IMR-90 (cell line): ENCODE measurements at regions not wholly inside any gene's neighbourhood (a gene's known extent, or its start where the extent isn't known, plus 50 kb on each side); places are given as distances from the start of the nearest gene placed in this dataset.

Source experiments
- BHLHE40 ChIP-seq: fragments of 150-350 bp; IDR thresholded peaks from 2 replicates; pipeline ENCODE4 v1.6.1; 2016; ENCODE audit warnings: mild to moderate bottlenecking, low read depth, low read length
- CEBPB ChIP-seq: IDR thresholded peaks from 2 replicates; pipeline ENCODE4 v1.6.1; 2012; ENCODE audit warnings: low read depth, low read length, improper control_type of control experiment
- FOS ChIP-seq: fragments of 150-350 bp; IDR thresholded peaks from 2 replicates; pipeline ENCODE4 v1.6.1; 2016; ENCODE audit warnings: low read depth, low read length
- MAFK ChIP-seq: IDR thresholded peaks from 2 replicates; pipeline ENCODE4 v1.6.1; 2012; ENCODE audit warnings: low read depth, low read length, improper control_type of control experiment
- MAZ ChIP-seq: IDR thresholded peaks from 2 replicates; pipeline ENCODE4 v1.6.1; 2012; ENCODE audit warnings: low read depth, mild to moderate bottlenecking, low read length, improper control_type of control experiment, moderate library complexity, borderline replicate concordance
- MXI1 ChIP-seq: IDR thresholded peaks from 2 replicates; pipeline ENCODE4 v1.6.1; 2012; ENCODE audit warnings: low read depth, mild to moderate bottlenecking, low read length, moderate library complexity, borderline replicate concordance
- POLR2A ChIP-seq: IDR thresholded peaks from 2 replicates; pipeline ENCODE4 v1.6.1; 2012; ENCODE audit warnings: mild to moderate bottlenecking, low read depth, low read length
- RAD21 ChIP-seq: IDR thresholded peaks from 2 replicates; pipeline ENCODE4 v1.6.1; 2012; ENCODE audit warnings: low read length, improper control_type of control experiment
- RCOR1 ChIP-seq: IDR thresholded peaks from 2 replicates; pipeline ENCODE4 v1.6.1; 2012; ENCODE audit warnings: mild to moderate bottlenecking, low read length, improper control_type of control experiment; ENCODE audit not compliant: insufficient replicate concordance
- RFX5 ChIP-seq: IDR thresholded peaks from 2 replicates; pipeline ENCODE4 v1.8.0; 2012; ENCODE audit warnings: low read depth, mild to moderate bottlenecking, low read length, moderate library complexity
- SMC3 ChIP-seq: fragments of 150-350 bp; IDR thresholded peaks from 2 replicates; pipeline ENCODE4 v1.6.1; 2016; ENCODE audit warnings: low read depth, mild to moderate bottlenecking, antibody characterized with exemption, low read length, moderate library complexity
- TF ChIP-seq, protein P1 (sequence below): conservative IDR thresholded peaks from 2 replicates; pipeline ENCODE4 v1.5.1; 2012; ENCODE audit warnings: mild to moderate bottlenecking, low read depth, low read length, improper control_type of control experiment
- TF ChIP-seq, protein P2 (sequence below): fragments of 150-350 bp; IDR thresholded peaks from 2 replicates; pipeline ENCODE4 v1.6.1; 2017; ENCODE audit warnings: mild to moderate bottlenecking, antibody characterized with exemption, low read length, low read depth

DNA sequence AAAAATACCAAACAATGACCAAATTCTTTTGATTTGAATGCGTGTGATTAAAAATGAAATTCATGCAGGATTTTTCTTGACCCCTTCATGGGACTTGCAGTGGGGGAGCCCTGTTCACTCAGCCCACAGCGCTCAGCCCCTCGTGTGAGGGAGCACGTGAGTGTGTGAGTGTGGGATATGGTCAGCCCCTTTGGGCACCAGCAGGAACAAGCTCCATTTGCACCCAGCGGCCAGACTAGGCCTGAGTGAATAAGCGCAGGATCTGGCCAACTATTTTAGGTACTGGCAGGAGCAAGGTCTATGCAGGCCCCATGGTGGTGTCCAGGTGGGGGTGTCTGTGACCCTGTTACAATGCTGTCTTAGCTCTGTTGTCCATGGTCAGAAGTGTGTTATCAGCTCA is 1631.2 kb downstream of the BRINP3 start:
- TF ChIP-seq, protein P1, sequence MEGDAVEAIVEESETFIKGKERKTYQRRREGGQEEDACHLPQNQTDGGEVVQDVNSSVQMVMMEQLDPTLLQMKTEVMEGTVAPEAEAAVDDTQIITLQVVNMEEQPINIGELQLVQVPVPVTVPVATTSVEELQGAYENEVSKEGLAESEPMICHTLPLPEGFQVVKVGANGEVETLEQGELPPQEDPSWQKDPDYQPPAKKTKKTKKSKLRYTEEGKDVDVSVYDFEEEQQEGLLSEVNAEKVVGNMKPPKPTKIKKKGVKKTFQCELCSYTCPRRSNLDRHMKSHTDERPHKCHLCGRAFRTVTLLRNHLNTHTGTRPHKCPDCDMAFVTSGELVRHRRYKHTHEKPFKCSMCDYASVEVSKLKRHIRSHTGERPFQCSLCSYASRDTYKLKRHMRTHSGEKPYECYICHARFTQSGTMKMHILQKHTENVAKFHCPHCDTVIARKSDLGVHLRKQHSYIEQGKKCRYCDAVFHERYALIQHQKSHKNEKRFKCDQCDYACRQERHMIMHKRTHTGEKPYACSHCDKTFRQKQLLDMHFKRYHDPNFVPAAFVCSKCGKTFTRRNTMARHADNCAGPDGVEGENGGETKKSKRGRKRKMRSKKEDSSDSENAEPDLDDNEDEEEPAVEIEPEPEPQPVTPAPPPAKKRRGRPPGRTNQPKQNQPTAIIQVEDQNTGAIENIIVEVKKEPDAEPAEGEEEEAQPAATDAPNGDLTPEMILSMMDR = no peak
- TF ChIP-seq POLR2A (no peak), RAD21 (no peak), RFX5 (no peak), MAZ (no peak), BHLHE40 (no peak), CEBPB (no peak), MXI1 (no peak), MAFK (no peak), SMC3 (no peak), RCOR1 (no peak), FOS (no peak)
- TF ChIP-seq, protein P2, sequence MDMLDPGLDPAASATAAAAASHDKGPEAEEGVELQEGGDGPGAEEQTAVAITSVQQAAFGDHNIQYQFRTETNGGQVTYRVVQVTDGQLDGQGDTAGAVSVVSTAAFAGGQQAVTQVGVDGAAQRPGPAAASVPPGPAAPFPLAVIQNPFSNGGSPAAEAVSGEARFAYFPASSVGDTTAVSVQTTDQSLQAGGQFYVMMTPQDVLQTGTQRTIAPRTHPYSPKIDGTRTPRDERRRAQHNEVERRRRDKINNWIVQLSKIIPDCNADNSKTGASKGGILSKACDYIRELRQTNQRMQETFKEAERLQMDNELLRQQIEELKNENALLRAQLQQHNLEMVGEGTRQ = no peak
